GM19397 (cell line): ENCODE measurements at regions not wholly inside any gene's neighbourhood (a gene's known extent, or its start where the extent isn't known, plus 50 kb on each side); places are given as distances from the start of the nearest gene placed in this dataset.
"Not testable (repeated sequence)": the region's sequence is repeated elsewhere in the genome, so short reads cannot be mapped to it uniquely, and the experiment has no call there.

Experiments
- ATAC-seq: cut with Tn5 transposase; IDR thresholded peaks from one replicate; pipeline ENCODE4 v1.9.1; 2021; ENCODE audit warnings: mild to moderate bottlenecking, moderate library complexity; ENCODE audit not compliant: unreplicated experiment

DNA sequence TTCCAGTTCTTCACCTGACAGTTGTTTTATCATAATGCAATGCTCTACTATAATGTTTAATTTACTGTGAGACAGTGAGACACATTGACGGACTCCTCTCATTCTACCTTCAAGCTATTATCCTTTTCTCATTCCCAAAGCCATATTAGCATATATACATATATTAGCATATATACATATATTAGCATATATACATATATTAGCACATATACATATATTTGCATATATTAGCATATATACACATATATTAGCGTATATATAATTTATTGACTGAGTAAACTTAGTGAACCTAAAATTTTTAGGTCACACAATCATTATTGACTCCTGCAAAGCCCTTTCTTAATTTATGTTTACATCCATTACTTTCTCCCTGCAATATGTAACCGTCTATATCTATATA lies 555.0 kb upstream of the ADGRB3 start:
- ATAC-seq = no peak

DNA sequence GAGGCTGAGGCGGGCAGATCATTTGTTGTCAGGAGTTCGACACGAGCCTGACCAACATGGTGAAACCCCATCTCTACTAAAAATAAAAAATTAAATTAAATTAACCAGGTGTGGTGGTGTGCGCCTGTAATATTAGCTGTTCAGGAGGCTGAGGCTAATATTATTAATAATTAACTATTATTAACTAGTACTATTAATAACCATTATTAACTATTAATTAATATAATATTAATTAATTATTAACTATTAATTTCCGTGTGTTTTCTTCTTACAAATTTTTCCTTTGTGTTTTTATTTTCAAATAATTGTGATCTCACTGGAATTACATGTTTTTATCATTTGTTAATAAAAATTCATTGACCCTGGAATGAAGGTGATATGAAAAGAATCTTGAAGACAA lies 557.4 kb upstream of the ADGRB3 start:
- no peak for ATAC-seq

DNA sequence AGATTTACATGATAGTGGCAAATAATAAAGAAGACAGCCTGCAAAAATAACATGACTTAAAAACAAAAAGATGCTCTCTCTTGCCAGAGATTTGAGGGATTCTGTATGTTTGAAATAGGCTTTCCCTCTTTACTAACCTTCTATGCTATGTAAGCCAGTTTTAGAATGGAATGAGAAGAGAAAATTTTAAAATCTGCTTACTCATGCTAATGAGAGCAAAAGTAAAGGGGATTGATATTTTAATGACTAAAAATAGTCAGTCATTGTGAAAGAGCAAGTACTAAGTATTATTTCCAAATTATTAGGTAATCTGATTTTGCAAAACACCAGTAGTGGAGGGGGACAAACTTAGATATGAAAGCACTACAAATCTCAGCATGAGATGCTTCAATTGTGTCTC lies 563.3 kb upstream of the ADGRB3 start:
- ATAC-seq = no peak

DNA sequence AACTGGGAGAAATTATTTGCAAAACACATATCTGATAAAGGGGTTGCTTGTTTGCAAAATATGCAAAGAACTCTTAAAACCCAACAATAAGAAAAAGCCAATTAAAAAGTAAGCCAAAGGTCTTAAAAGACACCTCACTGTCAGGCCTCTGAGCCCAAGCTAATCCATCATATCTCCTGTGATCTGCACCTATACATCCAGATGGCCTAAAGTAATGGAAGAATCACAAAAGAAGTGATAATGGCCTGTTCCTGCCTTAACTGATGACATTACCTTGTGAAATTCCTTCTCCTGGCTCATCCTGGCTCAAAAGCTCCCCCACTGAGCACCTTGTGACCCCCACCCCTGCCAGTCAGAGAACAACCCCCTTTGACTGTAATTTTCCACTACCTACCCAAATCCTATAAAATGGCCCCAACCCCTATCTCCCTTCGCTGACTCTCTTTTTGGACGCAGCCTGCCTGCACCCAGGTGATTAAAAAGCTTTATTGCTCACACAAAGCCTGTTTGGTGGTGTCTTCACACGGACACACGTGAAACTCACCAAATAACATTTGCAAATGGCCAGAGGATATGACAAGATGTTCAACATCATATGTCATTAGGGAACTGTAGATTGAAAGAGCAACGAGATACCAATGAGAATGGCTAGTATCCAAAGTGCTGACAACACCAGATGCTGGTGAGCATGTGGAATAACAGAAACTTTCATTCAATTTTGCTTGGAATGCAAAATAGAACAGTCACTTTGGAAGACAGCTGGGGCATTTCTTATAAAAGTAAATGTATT lies 565.0 kb upstream of the ADGRB3 start:
- ATAC-seq = no peak

DNA sequence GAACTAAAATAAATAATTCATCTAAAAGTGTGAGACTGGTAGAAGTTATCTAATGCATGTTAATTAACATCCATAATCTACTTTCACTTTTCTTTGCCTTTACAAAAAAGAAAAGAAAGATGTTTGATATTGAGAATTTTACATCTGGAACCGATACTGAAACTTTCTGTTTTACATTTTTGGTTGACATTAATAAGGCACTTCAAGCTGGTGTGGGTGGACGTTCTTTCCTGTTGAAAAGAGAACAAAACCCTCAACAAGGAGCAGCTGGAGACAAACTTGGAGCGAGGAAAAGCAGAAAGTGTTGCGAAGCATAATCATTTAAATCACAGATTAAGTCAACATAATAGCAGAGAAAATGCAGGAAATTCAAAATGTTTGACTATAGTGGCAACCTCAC lies 575.2 kb upstream of the ADGRB3 start:
- ATAC-seq = peak; percentile 50

DNA sequence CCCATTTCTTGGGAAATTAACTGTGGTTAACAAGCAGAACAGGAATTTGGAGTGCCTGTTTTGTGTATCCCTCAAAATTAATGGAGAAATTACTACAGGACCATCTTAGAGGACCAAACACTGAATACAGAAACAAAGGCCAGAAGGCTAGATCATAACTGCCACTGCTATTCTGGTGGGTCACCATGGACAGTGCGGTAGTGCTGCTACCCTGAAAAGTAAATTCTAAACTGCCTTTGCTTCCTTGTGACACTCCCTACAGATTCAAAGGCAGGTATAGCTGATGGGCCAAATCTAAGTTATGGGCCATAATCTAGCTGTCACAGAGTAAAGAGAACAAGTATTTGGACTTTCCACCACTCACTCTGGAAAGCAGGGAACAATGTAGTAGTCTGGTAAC lies 575.8 kb upstream of the ADGRB3 start:
- peak; percentile 26 for ATAC-seq

DNA sequence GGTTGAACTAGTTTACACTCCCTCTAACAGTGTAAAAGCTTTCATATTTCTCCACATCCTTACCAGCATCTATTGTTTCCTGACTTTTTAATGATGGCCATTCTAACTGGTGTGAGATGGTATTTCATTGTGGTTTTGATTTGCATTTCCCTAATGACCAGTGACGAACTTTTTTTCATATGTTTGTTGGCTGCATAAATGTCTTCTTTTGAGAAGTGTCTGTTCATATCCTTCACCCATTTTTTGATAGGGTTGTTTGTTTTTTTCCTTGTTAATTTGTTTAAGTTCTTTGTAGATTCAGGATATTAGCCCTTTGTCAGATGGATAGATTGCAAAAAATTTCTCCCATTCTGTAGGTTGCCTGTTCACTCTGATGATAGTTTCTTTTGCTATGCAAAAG lies 578.5 kb upstream of the ADGRB3 start:
- ATAC-seq = not testable (repeated sequence)

DNA sequence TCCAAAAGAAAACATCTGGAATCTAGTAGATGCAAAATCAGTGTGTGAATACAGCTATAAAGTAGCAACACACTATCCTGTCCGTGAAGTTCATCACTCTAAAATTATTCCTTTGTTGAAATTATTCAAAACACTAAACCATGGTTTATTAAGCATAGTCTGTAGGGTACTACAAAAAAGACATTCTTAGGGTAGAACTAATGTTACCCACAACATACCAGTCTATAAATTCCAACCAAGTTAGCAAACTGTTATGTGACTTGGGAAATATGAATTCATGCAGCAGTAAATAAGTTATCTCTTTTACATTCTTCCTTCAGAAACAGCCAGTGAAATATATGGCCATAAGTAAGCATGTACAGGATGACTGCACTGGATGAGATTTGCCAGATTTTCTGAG lies 580.3 kb upstream of the ADGRB3 start:
- ATAC-seq = no peak

DNA sequence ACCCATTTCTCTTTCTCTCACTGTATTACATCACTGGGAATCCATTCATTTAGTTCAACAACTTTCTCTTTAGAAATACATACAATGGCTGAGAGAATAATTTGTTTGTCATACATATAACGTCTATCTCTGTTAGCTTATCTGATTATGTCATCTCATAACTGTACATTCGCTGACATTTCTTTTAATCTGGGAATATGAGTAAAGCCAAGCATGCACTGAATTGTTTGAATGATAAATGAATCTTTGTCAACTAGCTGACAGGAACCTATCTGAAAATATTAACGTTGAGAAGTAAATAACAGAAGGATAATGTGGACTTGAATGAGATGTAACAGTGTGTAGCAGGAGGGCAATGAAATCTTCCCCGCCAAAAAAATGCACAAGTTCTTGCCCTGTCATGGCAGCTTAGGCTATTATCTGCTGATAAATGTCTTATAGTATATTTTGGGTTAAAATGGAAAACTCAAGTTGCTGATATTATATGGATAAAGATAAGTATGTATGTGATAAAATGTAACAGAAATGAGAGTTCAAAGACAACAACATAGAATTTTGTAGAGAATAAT lies 581.2 kb upstream of the ADGRB3 start:
- ATAC-seq = no peak

DNA sequence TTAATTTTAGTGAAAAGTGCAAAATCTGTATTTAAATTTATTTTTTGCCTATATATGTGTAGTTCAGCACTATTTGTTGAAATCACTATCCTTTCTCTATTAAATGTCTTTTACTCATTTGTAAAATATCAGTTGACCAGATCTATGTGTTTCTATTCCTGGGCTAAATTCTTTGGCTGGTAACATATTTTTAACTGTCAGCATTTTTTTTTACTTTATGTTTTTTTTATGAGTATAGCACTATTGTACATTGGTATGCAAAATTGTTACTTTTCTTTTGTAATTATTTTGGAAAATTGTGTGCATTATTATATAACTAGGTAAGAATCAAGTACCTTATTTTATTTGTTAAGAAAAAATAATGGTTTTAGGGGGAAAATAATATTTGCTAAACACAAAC lies 582.8 kb upstream of the ADGRB3 start:
- no peak for ATAC-seq

DNA sequence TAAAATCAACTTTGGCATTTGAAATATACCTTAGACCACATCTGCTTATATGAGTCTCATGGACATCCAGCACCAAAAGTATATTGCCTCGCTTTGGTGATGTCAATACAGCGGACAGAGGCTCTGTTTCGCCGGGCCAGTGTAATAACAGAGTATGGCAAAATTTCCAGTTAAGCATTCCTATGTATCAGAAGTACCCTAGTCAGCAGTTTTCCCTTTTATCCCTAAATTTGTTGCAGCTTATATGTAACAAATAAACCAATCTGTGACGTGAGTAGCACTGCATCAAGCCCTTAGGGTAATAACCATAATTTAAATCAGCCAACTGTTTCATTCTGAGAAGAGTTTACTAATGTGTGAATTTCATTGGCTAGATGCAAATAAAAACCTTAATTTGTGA lies 585.5 kb upstream of the ADGRB3 start:
- ATAC-seq = no peak

DNA sequence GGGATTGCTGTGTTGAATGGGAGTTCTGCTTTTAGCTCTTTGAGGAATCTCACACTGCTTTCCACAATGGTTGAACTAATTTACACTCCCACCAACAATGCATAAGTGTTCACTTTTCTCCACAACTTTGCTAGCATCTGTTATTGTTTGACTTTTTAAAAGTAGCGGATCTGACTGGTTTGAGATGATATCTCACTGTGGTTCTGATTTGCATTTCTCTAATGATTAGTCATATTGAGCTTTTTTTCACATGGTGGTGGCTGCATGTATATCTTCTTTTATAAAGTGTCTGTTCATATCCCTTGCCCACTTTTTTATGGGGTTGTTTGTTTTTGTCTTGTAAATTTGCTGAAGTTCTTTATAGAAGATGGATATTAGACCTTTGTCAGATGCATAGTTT lies 588.3 kb upstream of the ADGRB3 start:
- no peak for ATAC-seq

DNA sequence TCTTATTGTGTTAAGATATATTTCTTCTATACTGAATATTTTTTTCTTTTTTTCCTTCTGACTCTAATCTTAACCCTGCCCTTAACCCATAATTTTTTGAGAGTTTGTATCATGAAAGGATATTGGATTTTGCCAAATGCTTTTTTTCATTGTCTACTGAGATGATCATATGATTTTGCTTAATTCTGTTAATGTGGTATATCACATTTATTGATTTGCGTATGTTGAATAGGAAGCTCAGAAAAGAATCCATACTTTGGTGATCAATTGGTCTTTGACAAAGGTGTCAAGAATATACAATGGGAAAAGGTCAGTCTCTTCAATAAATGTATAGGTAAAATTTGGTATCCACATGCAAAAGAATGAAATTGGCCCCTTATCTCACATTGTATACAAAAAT lies 588.8 kb upstream of the ADGRB3 start:
- no peak for ATAC-seq

DNA sequence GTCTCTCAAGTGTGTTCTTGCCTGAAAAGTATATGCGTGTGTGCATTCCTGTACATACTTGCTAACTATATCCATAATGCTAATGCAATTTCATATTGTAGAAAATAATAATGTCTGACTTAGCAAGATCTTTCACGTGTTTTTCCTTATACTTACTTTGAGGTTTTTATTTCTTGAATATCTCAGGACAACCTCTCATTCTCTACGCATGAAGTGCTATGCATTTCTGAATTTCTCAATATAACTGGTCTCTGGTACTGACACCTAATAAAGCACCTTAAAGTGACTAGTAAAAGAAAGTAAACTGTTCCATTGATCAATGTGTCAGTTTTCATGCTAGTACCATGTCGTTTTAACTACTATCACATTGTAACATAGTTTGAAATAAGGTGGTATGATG lies 589.9 kb upstream of the ADGRB3 start:
- ATAC-seq = no peak

DNA sequence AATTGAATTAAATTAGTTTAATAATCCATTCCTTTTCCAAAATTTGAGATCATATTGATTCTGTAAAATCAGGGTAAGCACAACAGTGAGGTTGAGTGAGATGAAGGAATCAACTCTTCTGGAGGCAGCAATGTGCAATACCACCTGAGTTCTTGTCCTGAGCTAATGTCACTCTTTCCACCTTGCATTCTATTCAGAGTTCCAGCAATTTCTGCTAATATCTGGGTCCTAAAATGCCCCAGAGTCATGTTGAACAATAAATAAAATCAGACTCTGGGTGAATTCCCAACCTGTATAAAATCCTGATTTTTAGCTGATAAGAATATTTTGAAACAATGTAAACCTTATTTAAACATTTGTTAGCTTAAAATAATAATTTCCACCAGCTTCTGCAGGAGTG lies 590.8 kb upstream of the ADGRB3 start:
- ATAC-seq = no peak

DNA sequence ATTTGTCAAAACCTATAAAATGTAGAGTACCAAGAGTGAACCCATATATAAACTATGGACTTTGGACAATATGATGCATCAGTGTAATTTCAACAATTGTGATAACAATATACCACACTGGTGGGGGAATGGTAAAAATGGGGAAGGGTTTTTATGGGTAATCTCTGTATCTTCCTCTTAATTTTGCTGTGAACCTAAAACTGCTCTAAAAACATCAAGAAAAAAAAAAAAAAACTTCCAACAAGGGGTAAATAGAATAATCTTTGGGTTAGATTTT lies 592.0 kb upstream of the ADGRB3 start:
- ATAC-seq = no peak

DNA sequence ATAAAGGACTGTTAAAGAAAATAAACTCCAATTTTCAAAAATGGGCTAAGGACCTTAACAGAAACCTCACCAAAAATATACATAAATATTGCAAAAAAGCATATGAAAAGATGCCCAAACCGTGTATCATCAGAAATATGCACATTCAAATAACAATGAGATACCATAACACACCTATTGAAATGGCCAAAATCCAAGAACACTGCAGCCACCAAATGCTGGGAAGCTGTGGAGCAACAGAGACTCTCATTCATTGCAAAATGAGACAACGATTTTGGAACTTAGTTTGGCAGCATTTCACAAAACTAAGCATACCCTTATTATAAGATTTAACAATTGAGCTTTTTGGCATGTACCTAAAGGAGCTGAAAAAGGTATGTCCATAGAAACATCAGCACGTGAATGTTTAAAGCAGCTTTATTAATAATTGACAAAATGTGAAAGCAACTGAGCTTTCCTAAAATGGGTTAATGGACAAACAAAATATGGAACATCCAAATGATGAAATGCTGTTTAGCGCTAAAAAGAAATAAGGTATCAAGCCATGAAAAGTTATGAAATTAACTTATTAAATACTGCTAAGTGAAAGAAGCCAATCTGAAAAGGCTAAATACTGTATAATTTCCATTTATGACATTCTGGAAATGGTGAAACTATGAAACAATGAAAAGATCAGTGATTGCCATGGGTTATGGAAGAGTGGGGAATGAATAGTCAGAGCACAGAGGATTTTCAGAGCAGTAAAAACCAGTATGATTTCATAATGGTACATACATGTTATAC lies 592.6 kb upstream of the ADGRB3 start:
- no peak for ATAC-seq

DNA sequence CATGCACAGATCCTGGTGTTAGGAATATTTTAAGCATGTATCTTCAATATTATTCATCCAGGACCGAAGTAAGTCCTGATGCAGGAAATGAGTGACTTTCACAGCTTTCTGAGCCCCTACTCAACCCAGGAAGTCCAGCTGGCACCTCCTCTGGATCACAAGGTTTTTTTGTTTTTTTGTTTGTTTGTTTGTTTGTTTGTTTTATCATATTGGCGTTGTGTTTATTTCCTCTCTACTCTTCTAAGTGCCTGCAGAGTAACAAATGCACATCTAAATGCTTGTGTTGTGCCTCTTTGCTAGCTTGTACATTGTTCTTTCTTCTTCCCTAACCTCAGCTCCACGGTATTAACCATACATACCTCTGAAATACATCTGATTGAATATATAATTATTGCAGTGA lies 594.3 kb upstream of the ADGRB3 start:
- no peak for ATAC-seq

DNA sequence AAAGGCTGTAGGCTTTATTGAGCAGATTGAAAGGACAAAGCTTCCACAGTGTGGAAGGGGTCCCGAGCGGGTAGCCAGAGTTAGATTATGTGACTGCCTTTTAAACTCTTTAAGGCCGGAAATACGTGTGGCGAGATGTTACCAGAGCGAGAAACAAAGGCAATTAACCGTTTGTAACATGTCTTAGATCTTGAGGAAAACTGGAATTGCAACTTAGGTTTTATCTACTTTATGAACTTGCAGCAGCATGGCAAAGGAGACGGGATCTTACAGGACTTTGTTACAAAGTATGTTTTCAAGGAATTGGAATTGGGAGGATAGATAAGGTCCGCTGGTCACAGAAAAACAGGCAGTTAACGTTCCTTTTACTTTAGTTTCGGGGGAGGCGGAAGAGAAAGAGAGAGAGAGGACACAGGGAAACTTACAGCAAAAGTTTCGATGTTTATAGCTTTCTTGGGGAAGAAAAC lies 594.7 kb upstream of the ADGRB3 start:
- ATAC-seq = no peak

DNA sequence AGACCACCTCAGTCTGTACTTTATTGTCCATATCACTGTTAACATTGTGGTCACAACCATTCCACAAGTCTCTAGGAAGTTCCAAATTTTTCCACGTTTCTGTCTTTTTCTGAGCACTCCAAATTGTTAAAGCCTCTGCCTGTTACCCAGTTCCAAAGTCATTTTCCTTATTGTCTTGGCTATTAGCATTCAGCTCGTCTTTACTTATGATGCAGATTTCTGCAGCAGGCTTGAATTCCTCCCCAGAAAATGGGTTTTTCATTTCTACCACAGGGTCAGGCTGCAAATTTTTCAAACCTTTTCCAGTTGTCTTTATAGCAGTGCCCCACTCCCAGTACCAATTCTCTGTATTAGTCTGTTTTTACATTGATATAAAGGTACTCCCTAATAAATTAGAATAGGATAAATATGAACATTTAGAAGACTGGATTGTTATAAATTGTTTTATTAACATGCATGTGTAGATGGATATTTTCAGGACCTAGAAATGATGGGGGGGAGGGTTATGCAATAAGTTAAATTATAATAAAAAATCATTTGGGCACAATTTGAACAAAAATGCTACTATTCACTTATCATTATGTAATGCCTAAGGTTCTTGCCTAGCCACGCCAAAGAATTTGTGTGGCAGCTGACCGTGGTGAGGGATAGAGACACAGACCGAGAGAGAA lies 595.3 kb upstream of the ADGRB3 start:
- no peak for ATAC-seq

DNA sequence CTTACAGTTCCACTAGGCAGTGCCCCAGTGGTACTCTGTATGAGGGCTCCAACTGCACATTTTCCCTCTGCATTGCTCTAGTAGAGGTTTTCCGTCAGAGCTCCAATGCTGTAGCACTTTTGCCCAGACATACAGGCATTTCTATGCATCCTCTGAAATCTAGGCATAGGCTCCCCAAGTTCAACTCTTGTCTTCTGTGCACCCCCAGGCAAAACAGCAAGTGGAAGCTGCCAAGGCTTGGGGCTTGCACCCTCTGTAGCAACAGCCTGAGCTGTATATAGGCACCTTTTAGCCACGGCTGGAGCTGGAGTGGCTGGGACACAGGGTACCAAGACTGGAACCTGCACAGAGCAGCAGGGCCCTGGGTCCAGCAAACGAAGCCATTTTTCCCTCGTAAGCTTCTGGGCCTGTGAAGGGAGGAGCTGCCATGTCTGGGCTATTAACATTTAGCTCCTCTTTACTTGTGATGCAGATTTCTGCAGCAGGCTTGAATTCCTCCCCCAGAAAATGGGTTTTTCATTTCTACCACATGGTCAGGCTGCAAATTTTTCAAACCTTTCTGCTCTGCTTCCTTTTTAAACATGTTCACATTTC lies 596.2 kb upstream of the ADGRB3 start:
- no peak for ATAC-seq
